Progenitor cell of endocrine pancreas (in vitro differentiated cells): ENCODE measurements at regions not wholly inside any gene's neighbourhood (a gene's known extent, or its start where the extent isn't known, plus 50 kb on each side); places are given as distances from the start of the nearest gene placed in this dataset.

Source experiments
- DNase-seq: peaks from one replicate; pipeline ENCODE4 v3.0.0; 2021; ENCODE audit warnings: low spot score; ENCODE audit not compliant: unreplicated experiment
- H3K27ac Mint-ChIP-seq: 2 replicates; pipeline ENCODE4 v1.8.0; 2021; ENCODE audit warnings: mild to moderate bottlenecking, moderate library complexity, mixed read lengths
- H3K27me3 Mint-ChIP-seq: 2 replicates; pipeline ENCODE4 v1.8.0; 2021; ENCODE audit warnings: mixed read lengths
- H3K36me3 Mint-ChIP-seq: 2 replicates; pipeline ENCODE4 v1.8.0; 2022; ENCODE audit warnings: mixed read lengths; ENCODE audit not compliant: insufficient read depth
- H3K4me1 Mint-ChIP-seq: 2 replicates; pipeline ENCODE4 v1.8.0; 2021; ENCODE audit warnings: low read depth, mixed read lengths
- H3K4me3 Mint-ChIP-seq: 2 replicates; pipeline ENCODE4 v1.8.0; 2021; ENCODE audit warnings: low read depth, mild to moderate bottlenecking, moderate library complexity, mixed read lengths
- H3K9me3 Mint-ChIP-seq: 2 replicates; pipeline ENCODE4 v1.8.0; 2021; ENCODE audit warnings: low read depth, mixed read lengths
- TF ChIP-seq, protein P1 (sequence below): fragments of 200-600 bp; sonication (generic); IDR thresholded peaks from one replicate; pipeline ENCODE4 v1.5.0; 2021; ENCODE audit warnings: antibody characterized with exemption, mild to moderate bottlenecking; ENCODE audit not compliant: unreplicated experiment

DNA sequence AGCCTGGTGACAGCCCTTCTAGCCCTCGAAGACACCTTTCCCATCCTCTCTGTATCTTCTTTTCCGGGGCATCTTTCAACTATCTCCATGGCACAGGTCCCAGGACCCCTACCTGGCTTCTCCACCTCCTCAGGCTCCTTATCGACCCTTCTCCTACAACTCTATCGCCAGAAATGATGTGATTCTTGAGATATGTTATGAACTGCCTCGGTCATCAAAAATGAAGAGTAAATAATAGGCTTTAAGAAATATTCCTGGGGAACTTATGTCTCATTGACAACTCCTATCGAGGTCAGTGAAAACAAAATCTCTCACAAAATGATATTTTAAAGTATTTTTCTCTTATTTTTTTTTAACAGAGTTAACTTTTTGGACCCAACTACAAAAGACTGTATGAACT lies 405.5 kb upstream of the SHH start:
- Mint-ChIP-seq H3K4me3 (no peak overlapping the region), H3K27ac (no peak overlapping the region), H3K27me3 (peaks cover 40% of the 10 kb centered on the region), H3K9me3 (no peaks in the 10 kb centered on the region), H3K36me3 (no peaks in the 10 kb centered on the region), H3K4me1 (no peaks in the 10 kb centered on the region)
- DNase-seq: no peak
- TF ChIP-seq, protein P1, sequence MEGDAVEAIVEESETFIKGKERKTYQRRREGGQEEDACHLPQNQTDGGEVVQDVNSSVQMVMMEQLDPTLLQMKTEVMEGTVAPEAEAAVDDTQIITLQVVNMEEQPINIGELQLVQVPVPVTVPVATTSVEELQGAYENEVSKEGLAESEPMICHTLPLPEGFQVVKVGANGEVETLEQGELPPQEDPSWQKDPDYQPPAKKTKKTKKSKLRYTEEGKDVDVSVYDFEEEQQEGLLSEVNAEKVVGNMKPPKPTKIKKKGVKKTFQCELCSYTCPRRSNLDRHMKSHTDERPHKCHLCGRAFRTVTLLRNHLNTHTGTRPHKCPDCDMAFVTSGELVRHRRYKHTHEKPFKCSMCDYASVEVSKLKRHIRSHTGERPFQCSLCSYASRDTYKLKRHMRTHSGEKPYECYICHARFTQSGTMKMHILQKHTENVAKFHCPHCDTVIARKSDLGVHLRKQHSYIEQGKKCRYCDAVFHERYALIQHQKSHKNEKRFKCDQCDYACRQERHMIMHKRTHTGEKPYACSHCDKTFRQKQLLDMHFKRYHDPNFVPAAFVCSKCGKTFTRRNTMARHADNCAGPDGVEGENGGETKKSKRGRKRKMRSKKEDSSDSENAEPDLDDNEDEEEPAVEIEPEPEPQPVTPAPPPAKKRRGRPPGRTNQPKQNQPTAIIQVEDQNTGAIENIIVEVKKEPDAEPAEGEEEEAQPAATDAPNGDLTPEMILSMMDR: no peak

GRCh38 chr7:156209087-156209486 lies 396.8 kb upstream of the SHH start:
- DNase-seq: no peak
- Mint-ChIP-seq H3K27ac (no peak overlapping the region), H3K4me3 (no peak overlapping the region), H3K4me1 (no peaks in the 10 kb centered on the region), H3K27me3 (peaks cover 10% of the 10 kb centered on the region), H3K9me3 (no peaks in the 10 kb centered on the region), H3K36me3 (no peaks in the 10 kb centered on the region)
- TF ChIP-seq, protein P1: no peak

GRCh38 chr7:156207306-156207705 lies 395.0 kb upstream of the SHH start:
- TF ChIP-seq, protein P1: no peak
- no peak for DNase-seq
- Mint-ChIP-seq H3K9me3 (no peaks in the 10 kb centered on the region), H3K27me3 (peaks cover 9% of the 10 kb centered on the region), H3K27ac (no peak overlapping the region), H3K4me3 (no peak overlapping the region), H3K36me3 (no peaks in the 10 kb centered on the region), H3K4me1 (no peaks in the 10 kb centered on the region)

- no peaks in the 10 kb centered on the region for H3K36me3 Mint-ChIP-seq
Observed at GRCh38 chr7:156206174-156206573, 393.9 kb upstream of the SHH start.

GRCh38 chr7:156204820-156205219 lies 392.6 kb upstream of the SHH start:
- Mint-ChIP-seq H3K4me3 (no peak overlapping the region), H3K27ac (no peak overlapping the region), H3K4me1 (no peaks in the 10 kb centered on the region), H3K9me3 (no peaks in the 10 kb centered on the region), H3K36me3 (no peaks in the 10 kb centered on the region), H3K27me3 (peaks cover 20% of the 10 kb centered on the region)
- no peak for DNase-seq
- TF ChIP-seq, protein P1: no peak

More at GRCh38 chr7:156206174-156206573, 393.9 kb upstream of the SHH start:
- Mint-ChIP-seq H3K4me3 (no peak overlapping the region), H3K27me3 (peaks cover 9% of the 10 kb centered on the region), H3K9me3 (no peaks in the 10 kb centered on the region), H3K4me1 (no peaks in the 10 kb centered on the region), H3K27ac (no peak overlapping the region)
- no peak for DNase-seq
- TF ChIP-seq, protein P1: no peak
